Activated naive CD4-positive, alpha-beta T cell treated with anti-CD3 and anti-CD28 coated beads, Interleukin-2, amount 50 U/mL, for 72 hours (primary cell): ENCODE measurements at regions not wholly inside any gene's neighbourhood (a gene's known extent, or its start where the extent isn't known, plus 50 kb on each side); places are given as distances from the start of the nearest gene placed in this dataset.

Experiments
- ATAC-seq, 2 donors: fragments of 150-1000 bp; cut with Tn5 transposase; 2 replicates each; pipeline ENCODE4 v1.10.0; 2021; ENCODE audit warnings: mild to moderate bottlenecking in 2 of 2, moderate library complexity in 2 of 2
- DNase-seq, 2 donors: peaks; one replicate each; pipeline ENCODE4 v3.0.0; 2021 to 2022; ENCODE audit warnings: low spot score in 2 of 2
- H3K27ac Mint-ChIP-seq, 2 donors: one replicate each; pipeline ENCODE4 v1.8.0; 2022; ENCODE audit warnings: mild to moderate bottlenecking in 2 of 2, mixed read lengths in 2 of 2
- H3K36me3 Mint-ChIP-seq, 2 donors: one replicate each; pipeline ENCODE4 v1.8.0; 2022; ENCODE audit warnings: mixed read lengths in 2 of 2
- H3K9me3 Mint-ChIP-seq, 2 donors: one replicate each; pipeline ENCODE4 v1.8.0; 2022; ENCODE audit warnings: mixed read lengths in 2 of 2

- Mint-ChIP-seq H3K9me3 (no peaks in the 10 kb centered on the region), H3K27ac (no peak overlapping the region), H3K36me3 (peaks cover 0 to 6% of the 10 kb centered on the region in 2 donors)
- ATAC-seq (no peak), DNase-seq (no peak)
These were observed 76.7 kb upstream of the DCBLD2 start for GRCh38 chr3:98978068-98978811.

- no peak overlapping the region for H3K27ac Mint-ChIP-seq
- no peak for DNase-seq
- H3K36me3 Mint-ChIP-seq = peaks cover 0 to 6% of the 10 kb centered on the region in 2 donors
- H3K9me3 Mint-ChIP-seq = peaks cover 4 to 5% of the 10 kb centered on the region in 2 donors
- ATAC-seq = peak in 1 of 2 donors; percentile 64
These were observed 76.0 kb upstream of the DCBLD2 start for GRCh38 chr3:98977520-98977919.

GRCh38 chr3:98974442-98974841, 72.9 kb upstream of the DCBLD2 start:
- ATAC-seq (no peak), DNase-seq (no peak)
- Mint-ChIP-seq H3K27ac (no peak overlapping the region), H3K36me3 (peaks cover 0 to 6% of the 10 kb centered on the region in 2 donors), H3K9me3 (peaks cover 4 to 5% of the 10 kb centered on the region in 2 donors)

DNA sequence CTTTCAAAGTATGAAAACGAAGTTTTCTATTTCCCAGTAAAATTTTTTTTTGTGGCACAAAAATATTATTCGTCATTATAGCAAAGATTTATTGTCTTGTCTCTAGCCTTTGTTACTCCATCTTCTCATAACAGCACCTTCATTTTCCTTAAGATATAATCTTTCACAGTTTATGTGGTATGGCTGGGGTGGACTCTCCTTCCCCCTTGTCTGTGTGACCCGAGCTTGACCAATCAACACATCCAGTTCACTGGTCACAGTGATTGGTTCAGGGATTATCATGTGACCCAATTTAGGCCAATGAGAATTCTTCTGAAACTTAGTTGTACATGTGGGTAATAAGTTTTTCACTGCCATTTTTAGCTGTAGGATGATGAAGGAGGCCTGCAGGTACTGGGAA, 71.2 kb upstream of the DCBLD2 start:
- DNase-seq (no peak), ATAC-seq (no peak)
- Mint-ChIP-seq H3K27ac (no peak overlapping the region), H3K9me3 (peaks cover 4 to 5% of the 10 kb centered on the region in 2 donors), H3K36me3 (peaks cover 0 to 6% of the 10 kb centered on the region in 2 donors)

DNA sequence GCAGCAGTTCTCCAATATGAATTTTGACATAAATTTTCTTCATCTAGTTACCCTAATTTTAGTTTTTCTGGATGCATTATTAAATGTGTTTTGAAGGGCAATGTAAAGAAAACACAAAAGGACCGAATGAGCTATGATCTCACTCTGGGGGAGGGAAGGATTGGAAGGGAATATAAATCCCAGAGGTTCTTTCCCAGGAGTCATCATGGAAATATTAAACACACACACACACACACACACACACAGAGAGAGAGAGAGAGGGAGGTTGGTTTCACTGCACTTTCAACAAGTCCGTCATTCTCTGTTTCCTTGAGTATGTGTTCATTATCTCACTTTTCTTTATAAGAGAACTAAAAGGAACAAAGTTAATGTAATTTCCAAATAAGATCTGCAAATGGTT, 70.7 kb upstream of the DCBLD2 start:
- Mint-ChIP-seq H3K9me3 (peaks cover 6 to 8% of the 10 kb centered on the region in 2 donors), H3K36me3 (peaks cover 0 to 6% of the 10 kb centered on the region in 2 donors), H3K27ac (no peak overlapping the region)
- ATAC-seq = no peak
- DNase-seq = no peak

DNA sequence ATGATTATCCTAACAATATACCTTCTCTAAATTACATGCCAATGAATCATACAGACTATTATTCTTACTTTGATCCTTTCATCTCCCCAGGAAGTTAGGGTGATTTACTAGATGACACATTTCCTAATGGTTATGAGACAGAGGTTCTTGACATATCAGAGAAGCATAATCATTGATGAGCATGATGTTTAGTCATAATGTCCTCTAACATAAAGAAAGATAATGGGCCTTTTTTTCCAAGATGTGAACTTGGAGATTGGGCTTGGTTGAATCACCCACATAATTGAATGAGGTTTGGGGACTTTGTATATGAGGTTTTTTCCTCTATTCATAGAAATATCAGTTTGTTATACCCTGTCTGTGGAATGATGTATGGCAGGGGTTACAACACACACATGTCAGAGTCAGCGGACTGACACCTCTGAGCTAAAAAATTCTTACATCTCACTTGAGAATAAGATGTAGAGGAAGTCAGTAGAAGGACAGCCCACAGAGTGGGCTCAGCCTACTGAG, 69.7 kb upstream of the DCBLD2 start:
- no peaks in the 10 kb centered on the region for H3K36me3 Mint-ChIP-seq
- no peak for DNase-seq
- H3K9me3 Mint-ChIP-seq = peaks cover 7 to 12% of the 10 kb centered on the region in 2 donors
- ATAC-seq = peak; percentile 93 to 97
- H3K27ac Mint-ChIP-seq = no peak overlapping the region

GRCh38 chr3:98969295-98969694, 67.8 kb upstream of the DCBLD2 start:
- DNase-seq (no peak), ATAC-seq (no peak)
- no peak overlapping the region for H3K27ac Mint-ChIP-seq
- H3K9me3 Mint-ChIP-seq = peaks cover 7 to 12% of the 10 kb centered on the region in 2 donors
- H3K36me3 Mint-ChIP-seq = no peaks in the 10 kb centered on the region

GRCh38 chr3:98968824-98969223, 67.3 kb upstream of the DCBLD2 start:
- Mint-ChIP-seq H3K36me3 (no peaks in the 10 kb centered on the region), H3K9me3 (peaks cover 7 to 12% of the 10 kb centered on the region in 2 donors), H3K27ac (no peak overlapping the region)
- DNase-seq (no peak), ATAC-seq (no peak)

DNA sequence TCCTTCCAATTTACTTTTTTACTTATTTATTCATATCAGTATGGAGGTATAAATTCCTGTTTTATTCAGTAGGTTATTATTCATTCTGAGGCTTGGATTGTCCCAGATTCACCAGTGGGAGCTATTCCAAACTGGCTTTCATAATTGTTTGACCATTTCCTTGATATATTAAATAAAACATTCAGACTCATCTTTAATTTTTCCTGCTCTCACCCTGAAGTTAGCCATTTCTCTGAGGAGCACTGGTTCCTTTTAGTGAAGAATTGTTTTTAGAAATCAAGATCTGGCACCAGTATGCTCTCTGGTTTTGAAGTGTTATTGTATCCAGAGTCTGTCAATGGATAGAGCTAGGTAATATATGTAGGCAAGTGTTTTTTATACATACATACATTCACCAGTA, 66.9 kb upstream of the DCBLD2 start:
- H3K36me3 Mint-ChIP-seq = no peaks in the 10 kb centered on the region
- peaks cover 7 to 12% of the 10 kb centered on the region in 2 donors for H3K9me3 Mint-ChIP-seq
- no peak overlapping the region for H3K27ac Mint-ChIP-seq
- ATAC-seq = no peak
- no peak for DNase-seq

- ATAC-seq = no peak
- Mint-ChIP-seq H3K27ac (no peak overlapping the region), H3K9me3 (peaks cover 4 to 8% of the 10 kb centered on the region in 2 donors), H3K36me3 (no peaks in the 10 kb centered on the region)
- DNase-seq = no peak
These were observed 66.3 kb upstream of the DCBLD2 start for GRCh38 chr3:98967758-98968157.

GRCh38 chr3:98966862-98967546, 65.5 kb upstream of the DCBLD2 start:
- DNase-seq (no peak), ATAC-seq (no peak)
- Mint-ChIP-seq H3K9me3 (peaks cover 3 to 7% of the 10 kb centered on the region in 2 donors), H3K27ac (no peak overlapping the region), H3K36me3 (no peaks in the 10 kb centered on the region)

DNA sequence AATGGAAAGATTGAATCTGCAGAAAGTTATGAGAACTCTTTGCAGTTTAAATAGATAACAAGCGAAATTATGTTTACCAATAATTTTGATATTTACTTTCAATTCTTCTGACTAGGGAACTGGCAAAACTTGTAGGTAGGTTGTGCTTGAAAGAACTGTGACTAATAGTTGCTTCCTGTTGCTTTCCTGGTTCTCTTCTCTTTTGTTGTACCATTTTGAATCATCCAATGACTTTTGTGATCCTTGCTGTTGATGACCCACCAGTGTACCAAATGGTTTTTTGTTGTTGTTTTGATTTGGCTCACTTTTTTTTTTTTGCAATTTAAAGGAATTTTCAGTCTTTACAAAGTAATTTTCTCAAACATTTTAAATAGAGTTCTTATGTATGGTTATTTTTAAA, 64.9 kb upstream of the DCBLD2 start:
- Mint-ChIP-seq H3K36me3 (no peaks in the 10 kb centered on the region), H3K27ac (no peak overlapping the region), H3K9me3 (peaks cover 3 to 7% of the 10 kb centered on the region in 2 donors)
- ATAC-seq = no peak
- no peak for DNase-seq

DNA sequence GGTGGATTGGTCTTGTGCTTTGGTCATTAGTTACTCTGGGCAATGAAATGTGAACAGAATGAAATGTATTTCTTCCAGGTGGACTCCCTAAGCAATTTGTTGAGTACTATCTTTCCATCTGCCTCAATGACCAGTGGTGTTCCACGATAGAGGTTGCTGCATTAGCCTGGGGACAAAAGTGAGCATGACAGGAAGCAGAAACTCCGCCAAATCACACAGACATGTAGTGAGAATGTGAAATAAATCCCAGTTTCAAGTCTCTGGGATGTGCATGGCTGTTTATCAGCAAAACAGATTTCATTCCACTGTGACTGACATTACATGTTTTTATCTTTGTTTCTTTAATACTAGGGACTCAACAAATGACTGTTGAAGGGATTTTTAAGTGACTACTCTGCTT, 63.3 kb upstream of the DCBLD2 start:
- DNase-seq (no peak), ATAC-seq (no peak)
- no peaks in the 10 kb centered on the region for H3K36me3 Mint-ChIP-seq
- peaks cover 3 to 7% of the 10 kb centered on the region in 2 donors for H3K9me3 Mint-ChIP-seq
- no peak overlapping the region for H3K27ac Mint-ChIP-seq

GRCh38 chr3:98963546-98963945, 62.1 kb upstream of the DCBLD2 start:
- no peak for ATAC-seq
- no peak overlapping the region for H3K27ac Mint-ChIP-seq
- no peaks in the 10 kb centered on the region for H3K36me3 Mint-ChIP-seq
- DNase-seq = no peak
- H3K9me3 Mint-ChIP-seq = peaks cover 3 to 7% of the 10 kb centered on the region in 2 donors

DNA sequence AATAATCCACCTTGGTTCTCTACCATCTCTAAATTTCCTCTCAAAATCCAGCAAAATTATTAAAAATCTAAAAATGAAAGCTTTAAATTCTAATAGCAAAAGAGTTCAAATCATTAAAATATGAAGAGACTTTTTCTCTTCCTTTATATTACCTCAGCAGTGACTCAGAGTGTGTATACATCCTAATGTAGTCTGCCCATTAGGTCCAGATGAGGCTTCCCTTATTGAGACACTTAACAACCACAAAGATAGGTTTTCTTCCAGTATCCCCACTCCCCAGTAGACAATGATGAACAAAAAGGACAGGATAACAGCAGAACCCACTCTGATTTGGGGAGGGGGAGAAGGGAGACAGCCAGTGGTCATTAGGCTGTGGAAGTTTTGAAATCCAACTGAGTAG, 61.5 kb upstream of the DCBLD2 start:
- DNase-seq (no peak), ATAC-seq (no peak)
- Mint-ChIP-seq H3K9me3 (peaks cover 3 to 7% of the 10 kb centered on the region in 2 donors), H3K27ac (no peak overlapping the region), H3K36me3 (no peaks in the 10 kb centered on the region)

GRCh38 chr3:98962189-98962930, 60.9 kb upstream of the DCBLD2 start:
- no peak for ATAC-seq
- DNase-seq = no peak
- no peaks in the 10 kb centered on the region for H3K36me3 Mint-ChIP-seq
- peaks cover 3 to 6% of the 10 kb centered on the region in 2 donors for H3K9me3 Mint-ChIP-seq
- no peak overlapping the region for H3K27ac Mint-ChIP-seq
